Activated CD4-positive, alpha-beta T cell treated with anti-CD3 and anti-CD28 coated beads, Interleukin-2, amount 10 ng/mL, durations not matched to agents 7 days and 5 days (primary cell): ENCODE measurements at regions not wholly inside any gene's neighbourhood (a gene's known extent, or its start where the extent isn't known, plus 50 kb on each side); places are given as distances from the start of the nearest gene placed in this dataset.

Source experiments
- CTCF ChIA-PET: fragments of 350-600 bp; sonication (Branson Sonifier 250); formaldehyde crosslinking; loops from one replicate; lab custom pipeline; 2021; ENCODE audit warnings: antibody characterized with exemption; lab: Charles Lee
- POLR2A ChIA-PET: fragments of 350-600 bp; sonication (Branson Sonifier 250); formaldehyde crosslinking; loops from one replicate; lab custom pipeline; 2021; ENCODE audit warnings: antibody characterized with exemption; lab: Charles Lee
- DNase-seq: peaks from one replicate; pipeline ENCODE4 v3.0.0-alpha.2; 2020
- H3K27ac Mint-ChIP-seq: one replicate; pipeline ENCODE4 v1.8.0; 2021; ENCODE audit warnings: mild to moderate bottlenecking, moderate library complexity, mixed read lengths
- H3K27me3 Mint-ChIP-seq: one replicate; pipeline ENCODE4 v1.8.0; 2021; ENCODE audit warnings: mixed read lengths
- H3K36me3 Mint-ChIP-seq: one replicate; pipeline ENCODE4 v1.8.0; 2021; ENCODE audit warnings: low read depth, mixed read lengths
- H3K4me1 Mint-ChIP-seq: one replicate; pipeline ENCODE4 v1.8.0; 2021; ENCODE audit warnings: mixed read lengths
- H3K4me3 Mint-ChIP-seq: one replicate; pipeline ENCODE4 v1.8.0; 2021; ENCODE audit warnings: mild to moderate bottlenecking, moderate library complexity, mixed read lengths
- H3K9me3 Mint-ChIP-seq: one replicate; pipeline ENCODE4 v1.8.0; 2021; ENCODE audit warnings: mixed read lengths

DNA sequence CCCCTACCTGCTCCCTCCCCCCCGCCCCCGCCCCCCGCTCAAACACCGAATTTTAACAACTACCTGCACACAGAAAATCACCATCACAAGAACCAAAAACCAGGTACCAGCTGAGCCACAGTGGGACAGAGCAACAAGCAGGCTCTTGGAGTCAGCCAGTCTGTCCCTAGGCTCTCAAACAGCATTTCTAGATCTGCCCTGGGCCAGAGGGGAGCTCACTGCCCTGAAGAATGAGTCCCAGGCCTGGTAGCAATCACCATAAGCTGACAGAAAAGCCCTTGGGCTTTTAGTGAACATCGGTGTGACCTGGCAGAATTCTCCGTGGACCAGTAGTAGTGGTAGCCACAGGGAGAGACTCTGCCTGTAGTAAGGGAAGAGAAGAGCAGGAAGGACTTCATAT lies 58.3 kb downstream of the C11orf87 start:
- no peak for DNase-seq
- Mint-ChIP-seq H3K27ac (no peak overlapping the region), H3K27me3 (no peaks in the 10 kb centered on the region), H3K9me3 (no peaks in the 10 kb centered on the region), H3K4me1 (no peaks in the 10 kb centered on the region), H3K36me3 (no peaks in the 10 kb centered on the region), H3K4me3 (no peak overlapping the region)
- POLR2A ChIA-PET: no interaction called here
- CTCF ChIA-PET: no interaction called here

DNA sequence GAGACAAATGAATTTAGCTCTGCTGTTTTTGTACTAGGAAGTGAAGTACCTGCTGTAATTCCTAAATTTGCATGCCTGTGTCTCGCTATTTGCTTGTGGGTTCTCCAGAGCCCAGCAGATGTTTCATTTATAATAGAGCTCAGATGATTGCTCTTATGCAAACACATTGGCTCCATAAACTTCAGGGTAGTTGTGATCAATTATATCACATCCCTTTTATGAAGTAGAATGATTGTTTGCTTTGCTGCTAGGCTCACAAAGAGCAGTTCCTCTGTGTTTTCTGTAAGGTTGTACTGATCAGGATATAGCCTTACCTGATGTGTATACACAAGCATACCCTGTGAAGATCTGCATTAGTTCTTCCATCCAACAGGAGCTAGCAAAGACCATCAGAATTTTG lies 64.1 kb downstream of the C11orf87 start:
- H3K36me3 Mint-ChIP-seq: no peaks in the 10 kb centered on the region
- H3K4me1 Mint-ChIP-seq: no peaks in the 10 kb centered on the region
- no peaks in the 10 kb centered on the region for H3K27me3 Mint-ChIP-seq
- H3K4me3 Mint-ChIP-seq: no peak overlapping the region
- ChIA-PET CTCF (no interaction called here), POLR2A (no interaction called here)
- no peaks in the 10 kb centered on the region for H3K9me3 Mint-ChIP-seq
- no peak overlapping the region for H3K27ac Mint-ChIP-seq
- DNase-seq: no peak

DNA sequence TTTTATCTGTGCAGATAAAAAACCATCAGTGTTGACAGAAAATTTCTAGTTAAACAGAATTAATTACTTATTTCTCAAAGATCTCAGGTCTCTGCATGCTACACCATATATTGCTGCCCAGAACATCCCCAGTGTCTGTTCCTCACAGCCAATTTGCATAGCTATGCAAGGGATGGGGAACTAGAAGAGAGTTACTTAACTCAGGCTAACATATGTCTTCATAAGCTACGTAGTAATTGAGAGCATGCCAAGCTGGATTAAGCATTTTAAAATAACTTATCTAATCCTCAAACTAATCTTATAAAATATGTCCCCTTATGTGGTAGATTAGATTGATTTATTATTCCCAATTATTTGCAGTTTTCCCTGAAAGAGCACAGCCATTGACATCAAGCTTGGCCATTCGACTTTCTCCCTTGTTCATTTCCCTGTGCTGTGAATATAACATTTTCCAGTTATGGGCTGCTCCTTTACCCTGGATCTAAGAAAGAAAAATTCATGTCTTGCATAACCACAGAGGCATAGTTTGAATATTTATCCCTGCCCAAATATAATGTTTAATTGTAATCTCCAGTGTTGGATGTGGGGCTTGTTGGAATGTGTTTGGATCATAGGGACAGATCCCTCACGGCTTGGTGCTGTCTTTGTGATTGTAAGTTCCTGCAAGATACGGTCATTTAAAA lies 69.1 kb downstream of the C11orf87 start:
- ChIA-PET CTCF (no interaction called here), POLR2A (no interaction called here)
- Mint-ChIP-seq H3K4me3 (no peak overlapping the region), H3K4me1 (no peaks in the 10 kb centered on the region), H3K27ac (no peak overlapping the region), H3K9me3 (no peaks in the 10 kb centered on the region), H3K27me3 (no peaks in the 10 kb centered on the region), H3K36me3 (no peaks in the 10 kb centered on the region)
- no peak for DNase-seq

- no peak overlapping the region for H3K27ac Mint-ChIP-seq
- DNase-seq: no peak
- no peaks in the 10 kb centered on the region for H3K27me3 Mint-ChIP-seq
- ChIA-PET POLR2A (no interaction called here), CTCF (no interaction called here)
- no peaks in the 10 kb centered on the region for H3K36me3 Mint-ChIP-seq
- no peaks in the 10 kb centered on the region for H3K4me1 Mint-ChIP-seq
- no peak overlapping the region for H3K4me3 Mint-ChIP-seq
- no peaks in the 10 kb centered on the region for H3K9me3 Mint-ChIP-seq
Measured at GRCh38 chr11:109506115-109506514, 84.1 kb downstream of the C11orf87 start.

- no peak for DNase-seq
- H3K27me3 Mint-ChIP-seq: no peaks in the 10 kb centered on the region
- ChIA-PET CTCF (no interaction called here), POLR2A (no interaction called here)
- no peaks in the 10 kb centered on the region for H3K4me1 Mint-ChIP-seq
- no peak overlapping the region for H3K27ac Mint-ChIP-seq
- no peaks in the 10 kb centered on the region for H3K9me3 Mint-ChIP-seq
- no peaks in the 10 kb centered on the region for H3K36me3 Mint-ChIP-seq
- no peak overlapping the region for H3K4me3 Mint-ChIP-seq
Measured at GRCh38 chr11:109507331-109507730, 85.3 kb downstream of the C11orf87 start.

- no peak overlapping the region for H3K4me3 Mint-ChIP-seq
- DNase-seq: no peak
- H3K4me1 Mint-ChIP-seq: no peaks in the 10 kb centered on the region
- H3K9me3 Mint-ChIP-seq: no peaks in the 10 kb centered on the region
- H3K36me3 Mint-ChIP-seq: no peaks in the 10 kb centered on the region
- ChIA-PET POLR2A (no interaction called here), CTCF (no interaction called here)
- H3K27me3 Mint-ChIP-seq: no peaks in the 10 kb centered on the region
- H3K27ac Mint-ChIP-seq: no peak overlapping the region
Measured at GRCh38 chr11:109507836-109508561, 86.0 kb downstream of the C11orf87 start.

GRCh38 chr11:109508943-109509342 lies 87.0 kb downstream of the C11orf87 start:
- CTCF ChIA-PET: no interaction called here
- Mint-ChIP-seq H3K27ac (no peak overlapping the region), H3K4me3 (no peak overlapping the region)

GRCh38 chr11:109510316-109510715 lies 88.3 kb downstream of the C11orf87 start:
- no peaks in the 10 kb centered on the region for H3K27me3 Mint-ChIP-seq
- H3K36me3 Mint-ChIP-seq: no peaks in the 10 kb centered on the region
- H3K9me3 Mint-ChIP-seq: no peaks in the 10 kb centered on the region
- no peaks in the 10 kb centered on the region for H3K4me1 Mint-ChIP-seq
- ChIA-PET POLR2A (no interaction called here), CTCF (no interaction called here)
- DNase-seq: no peak
- H3K4me3 Mint-ChIP-seq: no peak overlapping the region
- no peak overlapping the region for H3K27ac Mint-ChIP-seq

More at GRCh38 chr11:109508943-109509342, 87.0 kb downstream of the C11orf87 start:
- no peaks in the 10 kb centered on the region for H3K27me3 Mint-ChIP-seq
- H3K9me3 Mint-ChIP-seq: no peaks in the 10 kb centered on the region
- H3K4me1 Mint-ChIP-seq: no peaks in the 10 kb centered on the region
- H3K36me3 Mint-ChIP-seq: no peaks in the 10 kb centered on the region
- no peak for DNase-seq
- POLR2A ChIA-PET: no interaction called here

DNA sequence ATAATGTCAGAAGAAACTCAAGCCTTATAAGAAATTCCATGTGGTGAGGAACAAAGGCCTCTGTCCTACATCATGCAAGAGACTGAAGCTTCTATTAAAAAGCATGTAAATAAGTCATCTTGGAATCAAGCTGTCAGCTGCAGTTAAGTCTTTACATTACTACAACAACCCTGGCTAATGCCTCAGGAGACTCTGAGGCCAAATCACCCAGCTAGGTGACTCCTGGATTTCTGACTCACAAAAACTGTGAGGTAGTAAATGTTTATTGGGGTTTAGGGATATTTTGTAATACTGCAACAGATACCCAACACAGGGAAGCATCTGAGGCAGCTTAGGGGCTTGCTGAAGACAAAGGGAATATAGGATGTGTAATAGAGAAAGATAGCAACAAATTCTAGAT lies 89.6 kb downstream of the C11orf87 start:
- Mint-ChIP-seq H3K27me3 (no peaks in the 10 kb centered on the region), H3K36me3 (no peaks in the 10 kb centered on the region), H3K4me1 (no peaks in the 10 kb centered on the region), H3K4me3 (no peak overlapping the region), H3K27ac (no peak overlapping the region), H3K9me3 (no peaks in the 10 kb centered on the region)
- ChIA-PET POLR2A (no interaction called here), CTCF (no interaction called here)
- no peak for DNase-seq

DNA sequence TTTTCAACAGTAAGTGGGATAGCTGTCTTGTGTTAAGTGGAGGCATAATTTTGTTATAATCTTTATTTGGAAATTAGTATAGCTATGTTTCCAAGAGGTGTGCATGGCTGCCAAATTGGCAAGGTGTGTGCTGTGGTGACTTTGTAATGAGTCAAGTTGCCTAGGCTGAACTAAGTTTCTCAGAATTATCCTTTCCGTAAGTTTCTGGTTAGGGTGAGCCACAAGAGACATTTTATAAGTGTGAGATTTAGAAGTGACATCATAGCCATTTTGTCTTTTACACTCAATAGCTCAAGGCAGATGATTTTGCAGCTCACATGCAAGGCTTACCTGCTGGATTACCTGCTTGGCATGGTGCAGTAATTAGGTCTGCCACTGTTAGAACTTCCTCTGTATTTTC lies 90.3 kb downstream of the C11orf87 start:
- POLR2A ChIA-PET: no interaction called here
- Mint-ChIP-seq H3K27me3 (no peaks in the 10 kb centered on the region), H3K36me3 (no peaks in the 10 kb centered on the region), H3K4me3 (no peak overlapping the region), H3K27ac (no peak overlapping the region), H3K4me1 (no peaks in the 10 kb centered on the region), H3K9me3 (no peaks in the 10 kb centered on the region)
- DNase-seq: no peak
- CTCF ChIA-PET: no interaction called here

GRCh38 chr11:109512680-109513079 lies 90.7 kb downstream of the C11orf87 start:
- no peak overlapping the region for H3K4me3 Mint-ChIP-seq
- H3K4me1 Mint-ChIP-seq: no peaks in the 10 kb centered on the region
- DNase-seq: no peak
- POLR2A ChIA-PET: no interaction called here
- CTCF ChIA-PET: no interaction called here
- no peaks in the 10 kb centered on the region for H3K9me3 Mint-ChIP-seq
- H3K27ac Mint-ChIP-seq: no peak overlapping the region
- H3K36me3 Mint-ChIP-seq: no peaks in the 10 kb centered on the region
- no peaks in the 10 kb centered on the region for H3K27me3 Mint-ChIP-seq

DNA sequence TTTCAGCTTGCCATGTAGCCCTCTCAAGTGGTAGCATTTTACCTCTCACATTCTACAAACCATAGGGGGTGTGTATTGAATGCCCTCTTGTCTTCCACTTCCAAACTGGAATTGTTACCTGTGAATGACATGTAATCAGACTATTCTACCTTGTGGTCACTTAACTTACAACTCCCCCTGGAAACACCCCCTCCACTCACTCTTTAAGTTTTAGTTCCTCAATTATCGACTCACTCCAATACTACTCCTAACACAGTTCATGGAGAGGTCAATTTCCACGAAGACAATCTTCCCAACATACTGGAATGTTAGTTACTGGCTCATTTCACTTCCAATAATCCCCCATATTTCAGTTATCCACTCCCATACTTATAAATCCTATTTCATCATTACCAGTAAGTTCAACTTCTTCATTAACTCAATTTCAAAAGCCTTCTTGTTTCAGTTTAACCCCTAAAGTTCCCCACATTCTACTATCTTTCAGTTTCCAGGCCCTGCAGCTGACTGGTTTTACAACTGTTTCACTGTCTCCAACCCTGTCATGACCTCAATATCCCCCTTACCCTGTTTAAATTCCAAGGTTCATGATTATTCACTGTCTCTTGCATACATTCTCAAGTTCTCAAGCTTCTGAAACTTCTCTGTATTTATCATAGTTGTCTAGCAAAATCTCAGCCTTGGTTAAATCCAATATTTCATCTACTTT lies 92.5 kb downstream of the C11orf87 start:
- no peaks in the 10 kb centered on the region for H3K9me3 Mint-ChIP-seq
- H3K4me3 Mint-ChIP-seq: no peak overlapping the region
- H3K27ac Mint-ChIP-seq: no peak overlapping the region
- H3K4me1 Mint-ChIP-seq: no peaks in the 10 kb centered on the region
- ChIA-PET CTCF (no interaction called here), POLR2A (no interaction called here)
- H3K27me3 Mint-ChIP-seq: no peaks in the 10 kb centered on the region
- no peaks in the 10 kb centered on the region for H3K36me3 Mint-ChIP-seq
- DNase-seq: no peak

DNA sequence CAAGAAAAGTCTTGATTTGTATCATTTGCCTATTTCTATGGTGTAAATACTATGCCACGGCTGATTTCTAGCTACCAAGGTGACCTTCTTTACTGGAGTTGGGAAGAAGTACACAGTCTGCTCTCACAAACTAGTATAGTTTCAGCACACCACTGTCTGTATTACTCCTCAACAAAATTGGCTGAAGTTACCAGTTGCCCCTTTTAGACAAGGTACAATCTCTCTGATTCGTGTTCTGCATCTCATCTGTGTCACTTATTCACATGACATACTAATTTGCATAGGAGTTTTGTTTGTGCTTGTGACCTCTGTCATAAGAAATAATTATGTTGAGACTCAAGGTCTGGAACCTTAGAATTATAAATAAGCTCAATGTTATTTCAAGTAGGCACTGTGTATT lies 97.3 kb downstream of the C11orf87 start:
- ChIA-PET CTCF (no interaction called here), POLR2A (no interaction called here)
- H3K4me1 Mint-ChIP-seq: no peaks in the 10 kb centered on the region
- no peaks in the 10 kb centered on the region for H3K27me3 Mint-ChIP-seq
- H3K4me3 Mint-ChIP-seq: no peak overlapping the region
- no peak for DNase-seq
- no peak overlapping the region for H3K27ac Mint-ChIP-seq
- H3K9me3 Mint-ChIP-seq: peaks cover 3% of the 10 kb centered on the region
- H3K36me3 Mint-ChIP-seq: no peaks in the 10 kb centered on the region
